ENCODE measurements at regions not wholly inside any gene's neighbourhood (a gene's known extent, or its start where the extent isn't known, plus 50 kb on each side); places are given as distances from the start of the nearest gene placed in this dataset.
A peak's percentile ranks its signal among the peaks of the same experiment; 100 is the strongest.

DNA sequence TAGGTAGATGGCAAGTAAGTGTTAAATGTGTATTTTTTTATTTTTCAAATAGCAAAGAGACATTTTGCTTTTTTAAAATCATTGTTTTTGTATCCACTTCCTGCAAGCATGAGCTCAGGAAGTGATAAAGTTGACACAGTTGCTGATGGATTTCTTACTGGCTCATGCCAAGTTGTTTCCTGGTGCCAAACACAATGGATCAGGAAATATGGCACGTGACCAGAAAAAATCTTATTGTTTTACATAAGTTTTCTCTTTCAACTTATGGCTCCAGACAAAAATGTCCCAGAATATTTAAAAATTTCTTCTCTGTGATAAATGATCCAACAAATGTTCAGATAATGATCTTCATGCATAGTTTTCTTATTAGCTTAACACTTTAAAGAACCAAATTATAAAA is 1279.1 kb upstream of the FLRT2 start:
- 32 to 36% methylated on average over 1 of the region's 1 CpG for WGBS, 2 donors
- Histone ChIP-seq H3K4me1 (peaks cover 0 to 6% (median 0%) of the 10 kb centered on the region in 4 donors), H3K9me3 (no peaks in the 10 kb centered on the region), H3K4me3 (no peak overlapping the region), H3K27me3 (no peaks in the 10 kb centered on the region), H3K27ac (no peak overlapping the region), H3K36me3 (no peaks in the 10 kb centered on the region)
- DNase-seq: no peak
- TF ChIP-seq POLR2A (IDR thresholded peaks at IDR 0.05): no peak
- TF ChIP-seq POLR2AphosphoS5 (IDR thresholded peaks at IDR 0.05): peak in 1 of 4 donors; percentile 12
- no peak for TF ChIP-seq EP300 (IDR thresholded peaks at IDR 0.05)
- TF ChIP-seq, protein P1, sequence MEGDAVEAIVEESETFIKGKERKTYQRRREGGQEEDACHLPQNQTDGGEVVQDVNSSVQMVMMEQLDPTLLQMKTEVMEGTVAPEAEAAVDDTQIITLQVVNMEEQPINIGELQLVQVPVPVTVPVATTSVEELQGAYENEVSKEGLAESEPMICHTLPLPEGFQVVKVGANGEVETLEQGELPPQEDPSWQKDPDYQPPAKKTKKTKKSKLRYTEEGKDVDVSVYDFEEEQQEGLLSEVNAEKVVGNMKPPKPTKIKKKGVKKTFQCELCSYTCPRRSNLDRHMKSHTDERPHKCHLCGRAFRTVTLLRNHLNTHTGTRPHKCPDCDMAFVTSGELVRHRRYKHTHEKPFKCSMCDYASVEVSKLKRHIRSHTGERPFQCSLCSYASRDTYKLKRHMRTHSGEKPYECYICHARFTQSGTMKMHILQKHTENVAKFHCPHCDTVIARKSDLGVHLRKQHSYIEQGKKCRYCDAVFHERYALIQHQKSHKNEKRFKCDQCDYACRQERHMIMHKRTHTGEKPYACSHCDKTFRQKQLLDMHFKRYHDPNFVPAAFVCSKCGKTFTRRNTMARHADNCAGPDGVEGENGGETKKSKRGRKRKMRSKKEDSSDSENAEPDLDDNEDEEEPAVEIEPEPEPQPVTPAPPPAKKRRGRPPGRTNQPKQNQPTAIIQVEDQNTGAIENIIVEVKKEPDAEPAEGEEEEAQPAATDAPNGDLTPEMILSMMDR (IDR thresholded peaks at IDR 0.05): no peak
- intact Hi-C loops (cut with DNase I): loop anchor here (10.0 kb wide), 1 partner anchor 556 kb away; no protein-coding TSS in a partner anchor

DNA sequence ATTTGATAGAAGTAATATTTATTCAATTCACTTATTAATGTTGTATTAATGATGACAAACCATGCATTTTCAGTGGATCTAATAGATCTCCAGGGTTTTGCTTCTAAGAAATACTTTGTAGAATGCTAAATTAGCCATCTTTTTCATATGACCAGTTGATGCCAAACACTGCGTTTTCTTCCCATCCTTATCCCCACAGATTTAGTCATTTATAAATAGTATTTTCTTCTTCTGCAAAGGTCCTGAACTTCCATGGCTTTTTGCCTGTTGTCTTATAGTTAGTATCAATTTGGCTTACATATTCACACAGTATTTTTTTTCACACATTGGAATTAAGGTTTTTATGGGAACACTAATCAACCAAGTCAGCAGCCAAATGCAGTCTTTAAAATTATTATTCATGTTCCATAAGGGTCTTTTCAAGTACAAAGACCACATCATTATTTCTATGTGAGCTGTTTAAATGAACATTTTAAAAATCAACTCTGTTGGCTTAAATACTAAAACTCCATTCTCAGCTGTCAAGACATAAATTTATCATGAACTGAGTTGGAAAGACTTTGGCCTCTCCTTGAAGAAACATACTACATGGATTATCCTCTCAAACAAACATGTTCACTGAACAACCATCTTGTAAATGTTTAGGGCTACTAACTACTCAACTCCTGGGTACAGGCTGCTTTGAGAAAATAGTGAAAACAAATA is 1278.4 kb upstream of the FLRT2 start:
- peaks cover 0 to 6% (median 0%) of the 10 kb centered on the region in 4 donors for H3K4me1 ChIP-seq
- intact Hi-C loops (cut with DNase I): loop anchor here (10.0 kb wide), 1 partner anchor 557 kb away; no protein-coding TSS in a partner anchor
- TF ChIP-seq POLR2AphosphoS5 (IDR thresholded peaks at IDR 0.05): no peak
- no peak for TF ChIP-seq EP300 (IDR thresholded peaks at IDR 0.05)
- TF ChIP-seq, protein P1 (IDR thresholded peaks at IDR 0.05): no peak
- TF ChIP-seq POLR2A (IDR thresholded peaks at IDR 0.05): no peak
- DNase-seq: no peak
- H3K36me3 ChIP-seq: no peaks in the 10 kb centered on the region
- no peaks in the 10 kb centered on the region for H3K9me3 ChIP-seq
- H3K27ac ChIP-seq: no peak overlapping the region
- WGBS, 2 donors: 73 to 85% methylated on average over 1 of the region's 1 CpG
- no peak overlapping the region for H3K4me3 ChIP-seq
- H3K27me3 ChIP-seq: no peaks in the 10 kb centered on the region

DNA sequence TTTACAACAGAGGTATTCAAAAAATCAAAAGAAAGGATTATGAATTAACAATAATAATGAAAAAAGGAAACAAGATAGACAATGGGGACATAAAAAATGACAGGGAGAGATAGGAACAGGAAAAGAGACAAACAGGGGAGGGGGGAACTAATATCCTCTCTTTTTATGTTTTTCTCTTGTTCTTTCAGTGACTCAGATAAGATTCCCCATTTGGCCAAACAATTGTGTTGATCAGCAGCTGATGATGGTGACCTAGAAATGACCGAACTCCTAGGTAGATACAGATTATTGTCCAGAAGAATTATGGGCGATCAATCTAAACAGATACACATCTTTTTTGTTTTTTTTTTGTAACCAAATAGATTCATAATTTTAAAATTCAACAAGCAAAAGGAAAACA is 1277.2 kb upstream of the FLRT2 start:
- no peak overlapping the region for H3K4me3 ChIP-seq
- H3K27ac ChIP-seq: no peak overlapping the region
- peaks cover 0 to 6% (median 0%) of the 10 kb centered on the region in 4 donors for H3K4me1 ChIP-seq
- WGBS, 2 donors: 87 to 91% methylated on average over 2 of the region's 2 CpGs
- no peak for TF ChIP-seq POLR2AphosphoS5 (IDR thresholded peaks at IDR 0.05)
- TF ChIP-seq EP300 (IDR thresholded peaks at IDR 0.05): no peak
- TF ChIP-seq, protein P1 (IDR thresholded peaks at IDR 0.05): no peak
- TF ChIP-seq POLR2A (IDR thresholded peaks at IDR 0.05): no peak
- no peaks in the 10 kb centered on the region for H3K36me3 ChIP-seq
- H3K9me3 ChIP-seq: no peaks in the 10 kb centered on the region
- no peak for DNase-seq
- intact Hi-C loops (cut with DNase I): loop anchor here (10.0 kb wide), 1 partner anchor 558 kb away; no protein-coding TSS in a partner anchor
- H3K27me3 ChIP-seq: no peaks in the 10 kb centered on the region

DNA sequence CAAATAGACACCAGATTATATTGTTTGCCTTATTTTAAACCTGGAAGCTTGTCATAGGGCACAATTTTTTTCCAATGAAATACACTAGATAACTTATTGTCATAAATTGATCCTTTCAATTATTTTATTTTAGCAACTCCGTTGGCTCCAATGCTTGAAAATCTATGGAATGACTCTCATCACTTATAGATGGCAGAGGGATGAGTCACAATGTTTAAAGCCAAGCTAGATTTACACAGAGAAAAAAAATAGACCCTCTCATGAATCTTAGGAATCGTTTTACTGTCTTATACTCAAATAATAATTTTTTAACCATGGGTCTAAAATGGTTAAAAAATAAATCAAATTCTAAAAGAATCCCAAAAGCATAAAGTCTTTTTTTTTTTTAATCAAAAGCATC is 1276.6 kb upstream of the FLRT2 start:
- TF ChIP-seq, protein P1 (IDR thresholded peaks at IDR 0.05): no peak
- TF ChIP-seq POLR2A (IDR thresholded peaks at IDR 0.05) (no peak), POLR2AphosphoS5 (IDR thresholded peaks at IDR 0.05) (no peak), EP300 (IDR thresholded peaks at IDR 0.05) (no peak)
- WGBS, 2 donors: 57 to 68% methylated on average over 2 of the region's 2 CpGs
- no peak overlapping the region for H3K27ac ChIP-seq
- H3K27me3 ChIP-seq: no peaks in the 10 kb centered on the region
- peaks cover 0 to 6% (median 0%) of the 10 kb centered on the region in 4 donors for H3K4me1 ChIP-seq
- H3K9me3 ChIP-seq: no peaks in the 10 kb centered on the region
- H3K36me3 ChIP-seq: no peaks in the 10 kb centered on the region
- no peak overlapping the region for H3K4me3 ChIP-seq
- no peak for DNase-seq
- intact Hi-C loops (cut with DNase I): loop anchor here (10.0 kb wide), 1 partner anchor 559 kb away; no protein-coding TSS in a partner anchor

Measured in sigmoid colon (tissue), 6 donors.